Glutamatergic neuron (in vitro differentiated cells): ENCODE measurements at regions not wholly inside any gene's neighbourhood (a gene's known extent, or its start where the extent isn't known, plus 50 kb on each side); places are given as distances from the start of the nearest gene placed in this dataset.

Source experiments
- DNase-seq: peaks from one replicate; pipeline ENCODE4 v3.0.0; 2022
- H3K27ac Mint-ChIP-seq: one replicate; pipeline ENCODE4 v1.8.0; 2020; ENCODE audit warnings: mild to moderate bottlenecking, mixed read lengths, inconsistent platforms; ENCODE audit not compliant: unreplicated experiment
- H3K27me3 Mint-ChIP-seq: one replicate; pipeline ENCODE4 v1.8.0; 2020; ENCODE audit warnings: mild to moderate bottlenecking, moderate library complexity, mixed read lengths, inconsistent platforms; ENCODE audit not compliant: unreplicated experiment
- H3K36me3 Mint-ChIP-seq: one replicate; pipeline ENCODE4 v1.8.0; 2020; ENCODE audit warnings: mild to moderate bottlenecking, mixed read lengths, inconsistent platforms; ENCODE audit not compliant: unreplicated experiment
- H3K4me1 Mint-ChIP-seq: one replicate; pipeline ENCODE4 v1.8.0; 2020; ENCODE audit warnings: mild to moderate bottlenecking, low read depth, mixed read lengths, inconsistent platforms; ENCODE audit not compliant: unreplicated experiment
- H3K4me3 Mint-ChIP-seq: one replicate; pipeline ENCODE4 v1.8.0; 2020; ENCODE audit warnings: mild to moderate bottlenecking, mixed read lengths, inconsistent platforms; ENCODE audit not compliant: unreplicated experiment
- H3K9me3 Mint-ChIP-seq: one replicate; pipeline ENCODE4 v1.8.0; 2020; ENCODE audit warnings: mild to moderate bottlenecking, moderate library complexity, mixed read lengths, inconsistent platforms; ENCODE audit not compliant: unreplicated experiment
- TF ChIP-seq, protein P1 (sequence below): fragments of 200-600 bp; sonication (generic); IDR thresholded peaks from one replicate; pipeline ENCODE4 v1.5.0; 2021; ENCODE audit not compliant: partially characterized antibody, unreplicated experiment

DNA sequence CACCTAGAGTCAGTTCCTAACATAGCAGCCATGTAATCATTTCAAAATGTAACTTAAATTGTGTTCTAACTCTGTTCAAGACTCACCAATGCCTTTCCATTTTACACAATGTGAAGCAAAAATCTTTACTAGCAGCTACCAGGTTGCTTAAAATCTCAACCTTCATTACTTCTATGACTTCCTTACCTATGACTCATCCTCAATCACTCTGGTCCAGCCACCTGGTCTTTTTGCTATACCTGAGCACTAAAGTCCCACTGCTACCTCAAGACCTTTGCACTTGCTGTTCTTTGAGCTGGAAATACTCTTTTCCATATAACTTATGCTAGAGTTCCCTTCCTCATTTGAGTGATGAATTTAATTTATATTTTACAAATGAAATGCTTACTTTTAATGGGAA lies 993.2 kb downstream of the NTRK3 start:
- Mint-ChIP-seq H3K27ac (no peak overlapping the region), H3K4me3 (no peak overlapping the region), H3K9me3 (peaks cover 3% of the 10 kb centered on the region), H3K27me3 (peaks cover 3% of the 10 kb centered on the region), H3K36me3 (peaks cover 5% of the 10 kb centered on the region), H3K4me1 (no peaks in the 10 kb centered on the region)
- TF ChIP-seq, protein P1, sequence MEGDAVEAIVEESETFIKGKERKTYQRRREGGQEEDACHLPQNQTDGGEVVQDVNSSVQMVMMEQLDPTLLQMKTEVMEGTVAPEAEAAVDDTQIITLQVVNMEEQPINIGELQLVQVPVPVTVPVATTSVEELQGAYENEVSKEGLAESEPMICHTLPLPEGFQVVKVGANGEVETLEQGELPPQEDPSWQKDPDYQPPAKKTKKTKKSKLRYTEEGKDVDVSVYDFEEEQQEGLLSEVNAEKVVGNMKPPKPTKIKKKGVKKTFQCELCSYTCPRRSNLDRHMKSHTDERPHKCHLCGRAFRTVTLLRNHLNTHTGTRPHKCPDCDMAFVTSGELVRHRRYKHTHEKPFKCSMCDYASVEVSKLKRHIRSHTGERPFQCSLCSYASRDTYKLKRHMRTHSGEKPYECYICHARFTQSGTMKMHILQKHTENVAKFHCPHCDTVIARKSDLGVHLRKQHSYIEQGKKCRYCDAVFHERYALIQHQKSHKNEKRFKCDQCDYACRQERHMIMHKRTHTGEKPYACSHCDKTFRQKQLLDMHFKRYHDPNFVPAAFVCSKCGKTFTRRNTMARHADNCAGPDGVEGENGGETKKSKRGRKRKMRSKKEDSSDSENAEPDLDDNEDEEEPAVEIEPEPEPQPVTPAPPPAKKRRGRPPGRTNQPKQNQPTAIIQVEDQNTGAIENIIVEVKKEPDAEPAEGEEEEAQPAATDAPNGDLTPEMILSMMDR: no peak
- no peak for DNase-seq

DNA sequence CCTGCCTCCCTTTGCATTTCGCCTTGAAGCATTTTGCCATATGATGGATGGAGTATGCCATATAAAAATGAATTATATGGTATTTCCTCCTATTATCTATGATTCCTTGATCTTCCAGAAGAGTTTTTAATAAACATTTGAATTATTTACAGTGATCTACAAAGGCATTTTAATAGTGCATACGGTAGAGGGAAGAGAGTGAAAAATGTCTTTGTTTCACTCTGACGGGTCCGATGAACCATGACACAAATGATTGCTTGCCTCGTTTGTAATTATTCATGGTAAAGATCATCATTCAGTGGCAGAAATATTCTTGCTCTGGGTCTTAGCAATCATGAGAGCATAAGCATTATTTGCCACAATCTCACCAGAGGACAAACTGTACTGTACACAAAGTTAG lies 1010.9 kb downstream of the NTRK3 start:
- Mint-ChIP-seq H3K4me1 (no peaks in the 10 kb centered on the region), H3K36me3 (no peaks in the 10 kb centered on the region), H3K27me3 (no peaks in the 10 kb centered on the region), H3K27ac (no peak overlapping the region), H3K4me3 (no peak overlapping the region), H3K9me3 (peaks cover 2% of the 10 kb centered on the region)
- no peak for DNase-seq
- TF ChIP-seq, protein P1: no peak

DNA sequence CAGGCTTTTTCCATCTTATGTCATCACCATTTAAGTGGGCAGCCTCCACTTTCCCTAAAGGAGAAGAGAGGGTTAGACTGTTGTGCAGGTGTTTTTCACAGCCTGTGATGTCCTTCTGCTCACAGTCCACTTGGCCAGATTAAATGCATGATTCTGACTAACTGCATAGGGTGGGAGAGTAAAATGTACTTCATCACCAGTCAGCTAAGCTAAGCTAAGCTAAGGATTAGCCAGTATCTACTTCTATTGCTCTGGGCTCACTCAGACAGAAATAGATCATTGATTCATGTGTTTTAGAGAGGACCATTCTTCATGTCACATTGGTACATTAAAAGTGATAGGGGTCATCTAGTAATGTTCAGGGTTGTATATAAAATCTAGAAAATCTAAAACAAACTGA lies 1013.1 kb downstream of the NTRK3 start:
- Mint-ChIP-seq H3K4me3 (no peak overlapping the region), H3K9me3 (no peaks in the 10 kb centered on the region), H3K4me1 (peaks cover 4% of the 10 kb centered on the region), H3K27me3 (no peaks in the 10 kb centered on the region), H3K36me3 (no peaks in the 10 kb centered on the region), H3K27ac (no peak overlapping the region)
- no peak for DNase-seq
- TF ChIP-seq, protein P1: no peak

DNA sequence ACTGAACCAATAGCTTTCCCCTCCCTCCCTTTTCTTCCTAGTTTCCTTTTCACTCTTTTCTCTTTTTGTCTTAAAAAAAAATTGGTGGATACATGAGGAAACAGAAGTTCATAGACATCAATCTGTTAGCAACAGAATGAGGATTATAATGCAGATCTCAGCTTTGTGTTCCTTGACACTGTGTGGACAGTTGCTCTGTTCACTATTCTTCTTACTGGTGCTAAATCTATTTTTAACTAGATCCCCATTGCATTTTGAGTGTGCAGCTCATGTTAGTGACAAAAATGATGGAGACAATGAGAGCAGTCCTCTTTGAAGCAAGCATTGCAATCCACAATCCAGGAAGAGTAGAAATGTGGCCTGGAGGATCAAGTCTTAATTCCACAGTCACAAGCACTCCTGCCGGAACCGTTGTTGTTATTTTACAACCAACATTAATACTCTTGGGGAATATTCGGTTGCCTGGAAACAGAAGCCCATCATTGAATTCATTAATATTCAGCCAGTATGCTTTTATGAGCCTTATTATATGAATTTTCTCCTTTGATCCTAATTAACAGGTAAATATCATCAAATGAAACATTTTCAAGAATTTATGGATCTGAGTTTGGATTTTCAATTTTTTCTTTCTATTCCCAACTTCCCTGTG lies 1016.8 kb downstream of the NTRK3 start:
- H3K4me1 Mint-ChIP-seq: peaks cover 4% of the 10 kb centered on the region
- H3K27me3 Mint-ChIP-seq: no peaks in the 10 kb centered on the region
- no peak overlapping the region for H3K27ac Mint-ChIP-seq
- no peak overlapping the region for H3K4me3 Mint-ChIP-seq
- no peak for DNase-seq
- H3K36me3 Mint-ChIP-seq: no peaks in the 10 kb centered on the region
- H3K9me3 Mint-ChIP-seq: no peaks in the 10 kb centered on the region
- TF ChIP-seq, protein P1: no peak

DNA sequence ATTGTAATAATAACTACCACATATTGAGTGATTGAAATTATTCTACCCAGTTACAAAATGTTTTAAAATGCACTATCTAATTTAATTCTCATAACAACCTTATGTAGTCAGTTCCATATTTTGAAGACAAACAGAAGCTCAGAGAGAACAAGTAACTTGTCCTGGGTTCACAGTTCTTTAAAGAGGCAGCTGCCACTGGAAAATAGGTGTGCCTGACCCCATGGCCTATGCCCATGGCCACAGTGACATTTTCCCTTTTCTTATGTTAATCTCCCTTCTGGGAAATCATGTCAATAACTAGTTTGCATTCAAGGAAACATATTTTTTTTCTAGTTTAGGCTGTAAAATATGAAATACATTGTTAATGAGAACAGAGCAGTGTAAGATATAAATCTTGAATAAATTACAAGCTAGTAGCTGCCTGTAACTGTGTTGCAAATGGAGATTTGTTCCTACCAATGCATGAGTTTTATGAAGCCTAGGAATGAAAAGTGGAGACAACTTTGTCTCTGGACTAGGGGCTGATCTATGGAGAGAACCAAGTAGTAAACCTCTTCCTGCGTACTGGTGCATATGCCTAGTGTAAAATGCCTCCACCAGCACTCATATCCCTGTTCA lies 1018.0 kb downstream of the NTRK3 start:
- H3K27me3 Mint-ChIP-seq: no peaks in the 10 kb centered on the region
- no peaks in the 10 kb centered on the region for H3K9me3 Mint-ChIP-seq
- DNase-seq: no peak
- TF ChIP-seq, protein P1: no peak
- peaks cover 4% of the 10 kb centered on the region for H3K4me1 Mint-ChIP-seq
- H3K27ac Mint-ChIP-seq: no peak overlapping the region
- no peaks in the 10 kb centered on the region for H3K36me3 Mint-ChIP-seq
- no peak overlapping the region for H3K4me3 Mint-ChIP-seq
